NCI-H226 (cell line): ENCODE measurements at regions not wholly inside any gene's neighbourhood (a gene's known extent, or its start where the extent isn't known, plus 50 kb on each side); places are given as distances from the start of the nearest gene placed in this dataset.

Experiments
- DNase-seq: peaks from one replicate; pipeline ENCODE4 v3.0.0-alpha.2; 2015

DNA sequence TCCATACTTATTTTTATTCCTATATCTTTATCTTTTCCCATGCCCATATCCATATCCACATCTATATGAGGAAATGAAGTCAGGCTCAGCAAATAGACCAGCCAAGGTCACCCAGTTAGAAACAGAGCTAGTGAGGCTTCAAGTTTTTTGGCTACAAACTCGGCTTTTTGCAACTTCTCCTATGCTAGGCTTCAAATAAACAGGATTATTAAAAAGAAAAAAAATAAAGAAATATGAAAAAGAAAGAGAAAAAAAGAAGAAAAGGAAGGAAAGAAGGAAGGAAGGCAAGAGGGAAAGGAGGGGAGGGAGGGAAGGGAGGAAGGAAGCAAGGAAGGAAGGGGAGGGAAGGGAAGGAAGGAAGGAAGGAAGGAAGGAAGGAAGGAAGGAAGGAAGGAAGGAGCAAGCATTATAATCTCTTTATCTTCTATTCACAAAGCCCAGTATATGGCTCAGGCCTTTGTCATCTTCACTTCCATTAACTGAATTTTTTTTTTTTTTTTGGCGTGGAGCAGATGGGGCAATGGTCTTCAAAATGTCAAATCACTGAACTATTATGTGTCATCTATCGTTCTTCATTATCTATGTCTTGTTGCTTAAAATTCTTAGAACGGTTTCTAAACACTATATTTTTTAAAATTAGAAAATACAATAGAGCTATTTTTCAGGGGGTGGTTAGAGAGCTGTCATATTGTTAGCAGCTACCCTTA lies 418.2 kb downstream of the VRK1 start:
- no peak for DNase-seq

DNA sequence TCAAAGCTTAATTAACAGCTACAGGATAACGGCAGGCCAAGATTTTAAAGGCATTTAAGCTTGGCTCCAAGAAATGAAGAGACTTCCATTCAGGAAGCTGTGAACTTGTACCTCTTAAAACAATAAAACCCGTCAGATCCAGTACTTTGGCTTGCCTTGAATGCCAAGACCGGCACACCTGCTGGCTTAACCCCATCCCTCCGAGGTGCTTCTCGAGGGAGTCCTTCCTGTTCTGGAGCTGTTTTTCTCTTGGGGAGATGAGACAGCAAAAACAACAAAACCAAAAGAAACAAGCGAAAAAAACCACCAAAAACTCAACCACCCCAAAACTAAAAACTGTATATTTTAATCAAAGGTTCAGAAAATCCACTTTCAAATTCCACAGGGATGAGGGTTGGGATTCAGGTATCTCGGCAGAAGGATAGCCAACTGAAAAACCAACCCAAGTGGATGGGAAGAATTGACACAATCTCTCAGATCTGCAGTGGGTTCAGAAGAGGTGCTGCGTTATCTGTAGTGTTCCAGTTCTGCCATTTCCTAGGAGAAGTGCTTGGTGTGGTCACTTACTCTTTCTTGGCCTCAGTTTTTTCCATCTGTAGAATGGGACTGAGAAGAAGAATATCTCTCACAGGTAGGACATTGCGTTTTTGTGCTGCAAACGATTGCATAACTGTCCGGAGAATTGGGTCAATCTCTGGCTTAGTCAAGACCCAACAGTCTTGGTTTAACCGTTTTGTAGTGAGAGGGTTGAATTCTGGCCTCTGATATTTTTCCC lies 420.1 kb downstream of the VRK1 start:
- no peak for DNase-seq

DNA sequence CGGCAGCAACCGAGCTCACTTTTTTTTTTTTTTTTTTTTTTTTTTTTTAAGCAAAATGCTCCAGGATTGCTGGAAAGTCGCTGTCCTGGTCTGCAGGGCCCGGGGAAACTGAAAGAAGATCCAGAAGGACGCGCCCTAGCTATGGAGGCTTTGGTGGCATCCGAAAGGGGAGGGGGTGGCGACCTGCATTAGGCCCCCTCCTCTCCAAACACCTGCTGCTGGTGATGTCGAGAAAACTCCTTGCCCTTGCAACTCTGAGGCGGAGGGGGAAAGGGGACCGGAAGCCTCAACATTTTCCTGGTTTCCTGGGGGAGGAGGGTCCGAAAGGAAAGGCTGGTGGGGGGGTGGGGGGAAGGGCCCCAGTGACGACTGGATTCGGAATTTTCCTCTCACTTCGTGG lies 421.1 kb downstream of the VRK1 start:
- no peak for DNase-seq

DNA sequence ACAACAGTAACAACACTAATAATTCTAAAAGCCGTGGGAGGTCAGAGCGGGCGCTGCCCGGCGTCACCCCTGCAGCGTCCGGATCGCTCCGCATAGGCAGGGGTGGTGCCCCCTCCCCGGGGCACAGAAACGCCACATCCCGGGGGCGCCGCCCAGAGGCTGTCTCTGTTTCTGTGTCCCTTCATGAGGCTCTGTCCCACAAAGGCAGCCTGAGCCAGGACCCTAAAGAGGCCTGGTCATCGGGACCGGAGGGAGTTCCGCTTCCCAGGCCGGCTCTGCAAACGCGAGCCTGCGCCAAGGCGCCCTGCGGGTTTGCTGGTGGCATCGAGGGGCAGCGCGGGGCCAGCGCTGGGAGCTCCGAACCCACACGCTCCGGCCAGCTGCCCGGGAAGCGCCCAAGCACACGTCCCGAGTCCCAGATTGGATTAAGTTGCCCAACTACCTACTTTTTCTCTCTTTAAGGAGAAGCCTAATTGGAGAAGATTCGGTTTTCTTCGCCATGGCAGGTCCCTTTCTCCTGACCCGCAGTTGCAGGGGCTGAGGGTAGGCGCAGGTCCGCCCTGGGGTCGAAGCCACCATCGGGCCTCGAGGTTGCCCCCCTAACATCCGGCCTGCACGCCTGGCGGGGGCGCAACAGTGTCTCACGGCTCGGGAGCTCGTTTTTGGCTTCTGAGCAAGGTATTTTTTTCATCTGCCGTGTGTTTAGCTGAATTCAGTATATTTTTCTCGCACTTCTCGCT lies 421.7 kb downstream of the VRK1 start:
- no peak for DNase-seq

DNA sequence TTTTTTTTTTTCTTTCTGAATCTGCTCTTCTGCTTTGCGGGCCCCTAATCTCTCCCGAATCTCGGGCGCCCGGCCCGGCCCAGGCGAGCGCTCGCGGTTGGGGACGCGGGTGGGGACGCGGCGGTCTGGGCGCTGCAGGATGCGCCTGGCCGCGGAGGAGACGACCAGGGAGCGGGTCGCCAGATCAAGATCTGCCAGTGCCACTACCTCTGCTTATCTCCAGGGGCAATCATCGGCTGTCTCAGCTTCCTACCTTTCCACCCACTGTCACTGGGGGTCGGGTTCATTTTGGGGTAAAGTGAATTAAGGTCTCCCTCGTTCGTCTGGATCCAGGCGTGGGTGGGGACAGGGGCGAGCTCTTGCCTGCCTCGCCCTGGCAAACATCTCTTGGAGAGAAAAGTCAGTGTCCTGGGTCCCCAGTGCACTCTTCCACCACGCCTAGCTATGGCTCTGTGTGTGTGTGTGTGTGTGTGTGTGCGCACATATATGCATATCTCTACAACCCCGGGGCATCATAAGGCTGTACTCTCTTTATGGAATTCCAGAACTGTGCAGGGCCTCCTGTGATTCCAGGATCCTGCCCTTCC lies 422.3 kb downstream of the VRK1 start:
- no peak for DNase-seq

DNA sequence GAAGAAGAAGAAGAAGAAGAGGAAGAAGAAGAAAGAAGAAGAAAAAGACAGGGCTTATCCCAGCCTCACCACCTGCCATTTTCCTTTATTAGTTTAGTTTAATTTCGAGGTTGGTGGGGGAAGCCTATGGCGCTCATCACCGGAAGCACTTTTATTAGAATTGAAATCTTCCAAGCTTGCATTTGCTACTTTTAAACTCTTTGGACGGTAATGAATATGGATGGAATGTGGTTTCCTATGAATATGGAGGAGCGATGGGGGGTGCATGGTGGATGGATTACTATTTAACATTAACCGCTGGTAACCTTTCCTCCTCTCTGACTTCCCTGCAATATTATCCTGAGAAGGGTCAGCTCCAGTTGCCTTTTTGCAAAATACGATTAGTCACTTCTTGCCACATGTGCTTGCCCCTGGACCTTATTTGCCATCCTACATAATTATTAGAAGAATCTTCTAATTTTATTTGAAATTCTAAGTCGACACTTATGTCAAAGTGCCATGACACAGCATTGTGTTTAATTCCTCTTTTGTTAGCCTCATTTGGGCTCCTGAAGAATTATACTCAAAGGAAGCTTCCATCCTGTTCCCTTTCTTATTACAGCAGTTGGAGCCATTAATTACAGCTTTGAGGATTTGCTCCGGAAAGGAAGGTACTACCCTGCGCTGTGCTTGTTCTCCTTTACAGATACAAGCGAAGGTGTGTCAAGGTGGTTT lies 424.5 kb downstream of the VRK1 start:
- no peak for DNase-seq

DNA sequence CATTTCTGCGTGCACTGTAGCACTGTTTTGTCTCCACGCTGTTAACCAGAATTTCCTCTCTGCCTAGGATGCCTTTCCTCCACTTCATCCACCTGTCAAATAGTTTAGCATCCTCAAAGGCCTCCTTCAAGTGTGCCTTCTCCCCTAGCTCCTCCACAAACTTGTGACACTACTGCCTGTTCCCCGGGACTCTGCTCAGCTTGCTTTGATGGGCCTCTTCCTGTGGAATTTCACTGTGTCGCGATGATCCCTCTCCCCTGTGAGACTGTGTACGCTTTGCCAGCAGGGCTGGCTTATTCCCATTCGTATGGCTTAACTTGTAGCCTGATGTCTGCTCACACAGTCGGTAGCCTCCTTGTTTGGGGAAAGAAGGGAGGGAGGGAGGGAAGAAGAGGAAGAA lies 426.8 kb downstream of the VRK1 start:
- DNase-seq = no peak

DNA sequence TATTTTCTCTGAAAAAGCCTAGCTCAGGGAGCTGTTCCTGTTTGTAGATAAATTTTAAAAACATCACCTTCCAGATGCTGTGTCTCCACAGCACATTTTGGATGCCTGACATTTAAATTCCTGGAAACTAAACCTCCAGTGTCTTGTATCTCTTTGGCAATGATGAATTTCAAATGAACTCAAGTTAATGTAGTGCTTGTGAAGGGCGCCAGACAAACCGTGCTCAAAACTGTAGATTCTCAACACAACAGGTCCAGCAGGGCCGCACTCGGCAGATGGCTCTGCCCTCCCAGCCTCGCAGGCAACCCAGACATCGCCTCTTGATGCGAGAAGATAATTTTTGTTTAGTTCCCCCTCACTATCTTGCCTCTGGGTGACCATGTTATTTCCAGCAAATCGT lies 432.9 kb downstream of the VRK1 start:
- DNase-seq = no peak

DNA sequence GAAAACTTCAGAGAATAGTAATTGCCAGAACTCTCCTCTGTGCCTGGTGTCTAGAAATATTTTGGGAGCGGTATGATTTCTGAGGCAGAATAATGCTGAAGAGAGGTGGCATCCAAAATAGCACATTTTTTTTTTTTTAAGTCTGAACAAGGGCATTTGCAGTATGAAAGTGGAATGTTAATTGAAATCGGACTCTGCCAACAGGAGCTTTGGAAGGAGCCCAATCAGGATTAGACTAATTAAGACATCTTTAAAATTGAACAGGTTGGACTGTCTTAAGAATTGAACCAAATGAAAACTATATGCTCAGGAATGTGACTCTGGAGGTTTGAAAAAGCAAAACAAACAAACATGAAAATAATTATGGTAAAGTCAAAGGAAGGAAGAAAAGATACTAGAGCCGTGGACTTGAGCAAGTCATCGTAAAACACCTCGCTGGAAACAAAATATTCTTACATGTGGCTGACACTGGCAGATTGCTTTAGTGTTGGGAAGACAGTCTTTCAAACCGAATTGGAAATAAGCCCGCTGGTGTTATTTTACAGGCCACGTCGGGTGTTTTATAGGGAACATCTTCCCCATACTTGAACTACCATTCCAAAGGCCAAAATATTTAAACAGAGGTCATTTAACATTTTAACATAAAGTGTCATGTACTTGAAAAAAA lies 436.3 kb downstream of the VRK1 start:
- DNase-seq = no peak

DNA sequence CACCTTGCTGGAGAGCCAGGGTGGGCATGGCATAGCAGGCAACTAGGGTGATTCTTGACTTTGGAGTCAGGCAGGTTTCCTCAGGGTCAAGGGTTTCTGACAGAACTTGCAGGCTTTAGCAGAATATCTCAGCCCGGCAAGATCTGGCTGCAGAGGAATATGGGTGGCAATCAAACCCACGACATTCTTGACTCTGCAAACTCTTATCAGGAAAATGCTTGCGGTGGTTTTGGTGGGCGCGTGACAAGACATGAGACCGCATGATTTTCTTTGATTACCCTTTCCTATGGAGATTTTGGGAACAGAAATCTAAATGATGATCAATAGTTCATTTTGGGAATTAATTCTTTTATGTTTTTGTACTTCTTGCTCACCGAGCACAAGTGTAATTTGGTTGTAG lies 449.5 kb downstream of the VRK1 start:
- no peak for DNase-seq

DNA sequence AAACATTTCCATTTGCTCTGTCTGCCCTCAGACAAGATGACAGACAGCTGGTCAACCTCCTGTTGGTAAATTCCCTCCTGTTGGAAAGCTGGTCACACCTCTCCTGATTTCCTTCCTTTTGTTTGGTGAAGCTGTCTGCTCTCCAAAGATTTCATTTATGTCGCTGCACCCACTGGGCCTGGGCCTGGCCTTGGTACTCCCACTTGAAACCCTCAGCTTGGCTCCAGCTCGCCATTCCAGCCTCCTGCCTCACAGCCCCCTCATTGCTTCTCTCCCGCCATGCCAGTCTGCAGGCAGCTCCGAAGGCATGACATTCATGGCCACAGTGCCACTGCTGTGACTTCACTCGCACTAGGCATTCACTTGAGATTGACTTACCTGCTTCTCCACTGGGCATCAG lies 451.8 kb downstream of the VRK1 start:
- DNase-seq = no peak

DNA sequence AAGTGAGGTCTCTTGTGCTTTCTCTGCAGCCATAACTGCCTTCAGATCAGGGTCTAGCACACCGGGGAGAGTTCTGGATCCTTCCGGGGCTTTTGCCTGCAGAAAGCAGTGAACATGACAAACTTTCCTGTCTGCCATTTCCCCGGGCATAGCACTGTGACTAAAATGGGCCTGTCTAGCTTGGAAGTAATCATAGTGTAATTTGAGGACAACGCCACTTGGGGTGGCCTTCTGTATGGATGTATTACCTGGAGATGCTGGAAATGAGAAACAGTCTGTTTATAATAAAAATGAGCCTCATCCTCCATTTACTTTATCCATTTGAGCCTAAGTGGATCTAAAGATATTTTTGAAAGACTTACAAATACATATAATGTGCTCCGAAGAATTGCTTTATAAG lies 453.7 kb downstream of the VRK1 start:
- no peak for DNase-seq

DNA sequence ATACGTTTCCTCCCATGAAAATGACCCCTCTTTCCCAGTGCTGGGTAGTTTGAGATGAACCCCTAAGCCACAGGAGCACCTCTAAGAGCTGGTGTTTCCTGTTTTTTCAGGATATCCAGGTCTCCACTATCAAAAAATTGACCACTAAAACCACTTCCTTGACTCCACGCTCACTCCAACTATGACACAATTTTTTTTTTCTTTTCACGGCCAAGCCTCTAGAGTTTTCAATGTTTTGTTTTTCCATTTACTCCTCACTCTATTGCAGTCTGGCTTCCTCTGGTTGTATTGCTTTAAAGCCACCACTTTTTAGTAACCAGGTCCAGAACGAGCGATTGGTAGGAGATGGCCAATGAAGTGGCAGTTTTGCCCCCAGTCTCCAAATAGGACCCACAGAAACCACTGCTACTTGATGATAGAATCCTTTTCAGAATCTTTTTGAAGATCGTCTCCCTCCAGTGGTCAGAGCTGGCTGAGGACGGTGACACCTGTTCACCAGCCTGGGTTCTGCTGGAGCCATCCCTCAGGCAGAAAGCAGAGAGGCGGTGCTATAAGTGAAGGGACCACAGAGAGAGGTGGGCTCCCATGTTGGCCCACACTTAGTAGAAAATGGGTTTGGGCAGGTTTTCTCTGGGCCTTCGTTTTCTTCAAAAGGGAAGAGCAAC lies 454.4 kb downstream of the VRK1 start:
- no peak for DNase-seq

DNA sequence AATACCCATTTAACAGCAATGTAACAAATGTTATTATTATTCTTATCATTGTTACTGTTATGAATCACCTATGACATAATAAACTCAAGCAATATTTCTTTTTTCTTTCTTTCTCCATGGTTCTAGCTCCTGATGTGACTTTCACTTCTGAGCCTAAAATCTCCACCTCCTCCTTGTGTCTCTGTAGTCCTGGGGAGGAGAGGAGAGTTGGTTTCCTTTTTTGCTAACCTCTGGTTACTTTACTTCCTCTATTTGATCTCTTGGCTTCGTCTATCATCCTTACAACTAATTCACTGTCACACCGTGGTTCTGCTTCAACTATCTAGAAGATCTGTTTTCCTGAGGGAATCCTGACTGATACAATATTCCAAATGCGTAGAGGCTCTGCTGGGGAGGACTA lies 456.6 kb downstream of the VRK1 start:
- no peak for DNase-seq

DNA sequence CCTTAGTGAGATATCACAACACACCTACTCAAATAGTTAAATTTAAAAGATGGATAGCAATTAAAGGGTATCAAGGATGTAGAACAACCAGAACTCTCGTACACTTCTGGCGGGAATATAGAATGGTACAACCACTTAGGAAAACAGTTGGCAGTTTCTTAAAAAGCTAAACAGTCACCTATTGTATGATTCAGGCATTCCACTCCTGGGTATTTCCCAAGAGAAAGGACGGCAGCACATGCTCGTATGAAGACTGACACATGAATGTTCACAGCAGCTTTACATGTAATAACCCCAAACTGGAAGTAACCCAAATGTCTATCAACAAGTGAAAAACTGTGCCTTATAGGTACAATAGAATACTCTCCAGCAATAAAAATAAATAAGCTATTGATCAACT lies 465.2 kb downstream of the VRK1 start:
- no peak for DNase-seq

DNA sequence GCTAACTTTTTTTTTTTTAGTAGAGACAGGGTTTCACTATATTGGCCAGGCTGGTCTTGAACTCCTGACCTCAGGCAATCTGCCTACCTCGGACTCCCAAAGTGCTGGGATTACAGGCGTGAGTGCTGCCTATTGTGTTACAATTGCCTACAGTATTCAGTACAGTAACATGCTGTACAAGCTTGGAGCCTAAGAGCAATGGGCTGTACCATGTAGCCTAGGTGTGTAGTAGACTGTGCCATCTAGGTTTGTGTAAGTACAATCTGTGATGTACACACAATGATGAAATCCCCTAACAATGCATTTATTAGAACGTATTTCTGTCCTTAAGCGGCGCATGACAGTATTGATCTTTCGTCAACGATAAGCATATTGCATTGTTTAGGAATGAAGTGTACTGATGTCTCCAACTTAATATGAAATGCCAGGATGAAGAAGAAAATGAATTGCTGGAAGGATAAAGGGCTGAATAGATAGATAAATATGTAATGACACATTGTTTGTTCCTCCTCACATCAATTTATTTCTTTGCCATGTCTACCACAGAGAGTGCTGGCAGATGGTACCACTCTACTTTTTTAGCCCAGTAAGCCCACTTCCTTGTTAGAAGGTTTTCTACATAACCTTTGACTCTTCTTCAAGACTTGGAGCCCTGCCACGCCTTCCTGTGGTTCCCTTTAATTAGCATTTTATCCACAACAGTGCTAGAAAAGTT lies 467.5 kb downstream of the VRK1 start:
- DNase-seq = no peak

DNA sequence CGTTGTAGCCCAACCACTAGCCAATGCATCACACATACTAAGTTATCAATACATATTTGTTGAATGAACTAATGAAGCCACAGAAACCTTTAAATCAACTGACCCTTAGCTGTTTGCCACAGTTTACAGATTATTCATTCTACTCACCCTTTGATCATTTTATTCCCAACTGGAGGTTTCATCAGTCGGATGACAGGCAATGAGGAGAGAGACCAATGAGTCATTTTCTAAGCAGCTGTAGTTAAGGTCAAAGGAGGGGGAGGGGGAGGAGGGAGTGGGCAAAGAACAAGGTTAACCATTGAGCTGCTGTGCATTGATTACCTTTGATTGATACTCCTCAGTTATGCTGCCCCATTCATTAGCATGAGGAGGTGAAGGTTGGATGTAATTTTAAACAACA lies 469.5 kb downstream of the VRK1 start:
- no peak for DNase-seq

DNA sequence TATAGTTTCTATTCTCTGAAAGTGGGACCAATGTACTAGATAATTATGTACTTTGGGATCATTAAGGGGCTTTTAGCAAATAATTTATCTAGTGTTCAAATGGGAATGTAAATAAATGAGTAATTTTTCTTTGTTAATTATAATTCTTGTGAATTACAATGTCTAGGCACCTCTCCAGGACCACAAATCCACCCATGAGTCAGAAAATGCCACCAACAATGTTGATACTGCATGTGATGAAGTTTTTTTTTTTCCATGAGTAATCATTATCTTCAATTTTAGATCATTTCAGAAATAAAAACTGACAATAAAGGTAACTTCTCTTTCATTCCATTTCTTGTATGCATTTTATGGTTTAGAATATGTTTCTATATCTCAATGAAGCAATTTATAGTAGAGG lies 470.3 kb downstream of the VRK1 start:
- DNase-seq = no peak

DNA sequence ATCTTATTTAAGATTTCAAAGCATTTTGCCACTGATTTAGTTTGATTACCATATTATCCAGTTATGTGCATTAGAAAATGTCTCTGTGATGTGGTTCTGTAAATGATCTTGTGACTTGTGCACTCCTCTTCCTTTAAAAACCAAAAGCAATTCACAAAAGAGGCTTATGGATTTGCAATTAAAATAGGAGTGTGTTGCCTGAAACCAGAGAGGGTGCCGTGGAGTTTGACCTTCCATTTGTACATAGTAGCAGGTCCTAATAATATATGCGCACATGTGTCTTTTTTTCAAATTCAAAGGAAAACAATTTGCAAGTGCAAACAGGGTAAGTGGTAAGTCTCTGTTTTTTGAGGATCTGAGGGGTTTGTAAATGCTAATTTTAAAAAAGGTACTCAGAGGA lies 470.9 kb downstream of the VRK1 start:
- DNase-seq = no peak

DNA sequence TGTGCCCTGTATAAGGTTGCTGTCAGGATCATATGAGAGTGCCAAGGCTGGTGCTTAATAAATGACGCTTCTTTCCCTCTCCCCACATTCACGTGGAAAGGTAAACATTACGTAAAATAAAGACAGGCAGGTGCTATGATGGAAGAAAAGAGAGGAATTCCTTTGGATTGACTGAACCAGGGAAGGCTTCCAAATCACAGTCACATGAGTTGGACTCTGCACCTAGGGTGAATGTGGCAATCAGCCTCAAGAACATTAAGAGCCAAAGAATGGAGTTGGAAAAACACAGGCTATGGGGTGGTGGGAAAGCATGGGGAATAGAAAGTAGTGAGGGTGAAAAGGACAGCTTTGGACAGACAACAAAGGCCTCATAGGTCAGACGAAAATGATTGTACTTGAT lies 473.1 kb downstream of the VRK1 start:
- no peak for DNase-seq

DNA sequence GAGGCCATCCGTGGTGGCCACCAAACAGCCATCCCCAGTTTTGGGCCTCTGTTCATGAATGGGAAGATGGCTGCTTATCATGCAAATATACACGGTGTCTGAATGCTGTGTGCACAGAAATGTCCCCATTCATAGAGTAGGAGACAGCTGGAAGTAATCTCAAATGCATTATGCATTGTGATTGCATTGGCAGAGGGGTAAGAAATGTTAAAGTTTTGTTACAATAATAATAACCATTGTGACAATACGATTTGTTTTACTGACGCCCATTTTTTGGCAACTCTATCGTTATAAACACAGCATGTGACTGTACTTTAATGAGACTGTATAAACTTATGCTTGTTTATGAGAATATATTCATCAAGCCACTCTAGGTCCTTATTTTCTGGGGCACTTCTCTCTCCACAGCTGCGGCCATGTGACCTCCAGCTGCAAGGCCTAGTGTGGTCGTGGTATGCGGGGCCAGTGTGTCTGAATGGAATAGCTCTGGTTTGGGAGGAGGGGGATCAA lies 474.3 kb downstream of the VRK1 start:
- DNase-seq = no peak
